ENCODE measurements at regions not wholly inside any gene's neighbourhood (a gene's known extent, or its start where the extent isn't known, plus 50 kb on each side); places are given as distances from the start of the nearest gene placed in this dataset.

DNA sequence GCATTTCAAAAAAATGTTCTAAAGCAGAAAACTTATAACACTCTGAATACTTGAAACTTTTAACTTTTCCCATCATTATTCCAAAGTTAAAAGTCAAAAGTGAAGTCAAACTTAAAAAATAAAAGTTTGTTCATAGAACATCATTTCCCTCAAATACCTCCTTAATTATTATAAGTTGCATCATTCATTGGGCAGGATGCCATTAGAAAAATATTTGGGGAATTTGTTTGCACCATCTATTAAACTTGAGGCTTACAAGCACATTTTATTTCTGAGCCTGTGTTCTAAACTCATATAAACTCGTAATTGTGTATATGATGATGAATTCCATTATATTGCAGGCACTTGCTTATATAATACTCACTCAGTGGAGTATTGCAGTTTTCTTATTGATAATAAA is 588.0 kb upstream of the NRXN1 start:
- H3K4me1 Mint-ChIP-seq: no peaks in the 10 kb centered on the region
- no peaks in the 10 kb centered on the region for H3K36me3 Mint-ChIP-seq (ENCODE audit: low read depth)
- H3K27me3 ChIP-seq (ENCODE audit: control insufficient read depth, insufficient read depth, low read length, poor library complexity, severe bottlenecking): no peaks in the 10 kb centered on the region
- WGBS, 2 experiments (ENCODE audit: insufficient coverage in 1 of 2, insufficient read length in 1 of 2): no CpG with 5 or more reads among the region's 1 CpG
- H3K9ac ChIP-seq (ENCODE audit: extremely low read depth, low read length, poor library complexity, severe bottlenecking): no peak overlapping the region
- no peak overlapping the region for H3K27ac ChIP-seq (ENCODE audit: low read depth, low read length)
- H3K27me3 Mint-ChIP-seq (ENCODE audit: insufficient read depth): no peaks in the 10 kb centered on the region
- no peaks in the 10 kb centered on the region for H3K36me3 ChIP-seq (ENCODE audit: control insufficient read depth, insufficient read depth, low read length)
- peaks cover 32% of the 10 kb centered on the region for H3K9me3 Mint-ChIP-seq
- H3K9me3 ChIP-seq (ENCODE audit: control insufficient read depth, low read length): peaks cover 19% of the 10 kb centered on the region
- no peak overlapping the region for H3K4me3 ChIP-seq (ENCODE audit: low read length)
- DNase-seq: no peak
- no peak overlapping the region for H3K27ac Mint-ChIP-seq
- H3K4me1 ChIP-seq (ENCODE audit: control insufficient read depth, insufficient read depth, low read length): no peaks in the 10 kb centered on the region
- no peak for TF ChIP-seq CTCF (conservative IDR thresholded peaks at IDR 0.05)
- no peak overlapping the region for H3K4me3 Mint-ChIP-seq

GRCh38 chr2:51612387-51612786 is 580.5 kb upstream of the NRXN1 start:
- Mint-ChIP-seq H3K27ac (no peak overlapping the region), H3K27me3 (ENCODE audit: insufficient read depth) (no peaks in the 10 kb centered on the region), H3K9me3 (peaks cover 56% of the 10 kb centered on the region), H3K4me3 (no peak overlapping the region), H3K36me3 (ENCODE audit: low read depth) (no peaks in the 10 kb centered on the region), H3K4me1 (no peaks in the 10 kb centered on the region)
- 95% methylated on average over 3 of the region's 3 CpGs; no CpG with 5 or more reads in 1 of the 2 experiments for WGBS, 2 experiments (ENCODE audit: insufficient coverage in 1 of 2, insufficient read length in 1 of 2)
- no peaks in the 10 kb centered on the region for H3K27me3 ChIP-seq (ENCODE audit: control insufficient read depth, insufficient read depth, low read length, poor library complexity, severe bottlenecking)
- no peak overlapping the region for H3K27ac ChIP-seq (ENCODE audit: low read depth, low read length)
- H3K9ac ChIP-seq (ENCODE audit: extremely low read depth, low read length, poor library complexity, severe bottlenecking): no peak overlapping the region
- H3K9me3 ChIP-seq (ENCODE audit: control insufficient read depth, low read length): peaks cover 47% of the 10 kb centered on the region
- no peak for TF ChIP-seq CTCF (conservative IDR thresholded peaks at IDR 0.05)
- H3K4me3 ChIP-seq (ENCODE audit: low read length): no peak overlapping the region
- H3K36me3 ChIP-seq (ENCODE audit: control insufficient read depth, insufficient read depth, low read length): no peaks in the 10 kb centered on the region
- H3K4me1 ChIP-seq (ENCODE audit: control insufficient read depth, insufficient read depth, low read length): no peaks in the 10 kb centered on the region
- DNase-seq: no peak

DNA sequence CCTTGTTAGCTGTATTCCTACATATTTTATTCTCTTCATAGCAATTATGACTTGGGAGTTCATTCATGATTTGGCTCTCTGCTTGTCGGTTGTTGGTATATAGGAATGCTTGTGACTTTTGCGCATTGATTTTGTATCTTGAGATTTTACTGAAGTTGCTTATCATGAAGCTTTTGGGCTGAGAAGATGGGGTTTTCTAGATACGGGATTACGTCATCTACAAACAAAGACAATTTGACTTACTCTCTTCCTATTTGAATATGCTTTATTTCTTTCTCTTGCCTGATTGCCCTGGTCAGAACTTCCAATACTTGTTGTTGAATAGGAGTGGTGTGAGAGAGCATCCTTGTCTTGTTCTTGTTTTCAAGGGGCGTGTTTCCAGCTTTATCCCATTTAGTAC is 569.8 kb upstream of the NRXN1 start:
- Mint-ChIP-seq H3K4me1 (peaks cover 7% of the 10 kb centered on the region), H3K27me3 (ENCODE audit: insufficient read depth) (no peaks in the 10 kb centered on the region), H3K4me3 (no peak overlapping the region), H3K9me3 (peaks cover 6% of the 10 kb centered on the region), H3K36me3 (ENCODE audit: low read depth) (no peaks in the 10 kb centered on the region), H3K27ac (no peak overlapping the region)
- no peak for TF ChIP-seq CTCF (conservative IDR thresholded peaks at IDR 0.05)
- Histone ChIP-seq H3K27me3 (ENCODE audit: control insufficient read depth, insufficient read depth, low read length, poor library complexity, severe bottlenecking) (no peaks in the 10 kb centered on the region), H3K9me3 (ENCODE audit: control insufficient read depth, low read length) (peaks cover 5% of the 10 kb centered on the region), H3K9ac (ENCODE audit: extremely low read depth, low read length, poor library complexity, severe bottlenecking) (no peak overlapping the region), H3K4me3 (ENCODE audit: low read length) (no peak overlapping the region), H3K36me3 (ENCODE audit: control insufficient read depth, insufficient read depth, low read length) (no peaks in the 10 kb centered on the region), H3K4me1 (ENCODE audit: control insufficient read depth, insufficient read depth, low read length) (no peaks in the 10 kb centered on the region), H3K27ac (ENCODE audit: low read depth, low read length) (no peak overlapping the region)
- 90 to 100% methylated on average over 1 to 3 of the region's 5 CpGs for WGBS, 2 experiments (ENCODE audit: insufficient coverage in 1 of 2, insufficient read length in 1 of 2)
- DNase-seq: no peak
